ENCODE measurements at regions not wholly inside any gene's neighbourhood (a gene's known extent, or its start where the extent isn't known, plus 50 kb on each side); places are given as distances from the start of the nearest gene placed in this dataset.

GRCh38 chr17:73722165-73722564 is 77.9 kb upstream of the SDK2 start (continued):
- TF ChIP-seq SFPQ (IDR thresholded peaks at IDR 0.05; ENCODE audit: low read depth, low read length) (no peak), PYGO2 (tag; IDR thresholded peaks at IDR 0.05) (no peak), ZNF436 (CRISPR knock-in tag; IDR thresholded peaks at IDR 0.05) (no peak), ZKSCAN8 (CRISPR knock-in tag; IDR thresholded peaks at IDR 0.05) (no peak), XRCC3 (IDR thresholded peaks at IDR 0.05) (no peak), ETS1 (conservative IDR thresholded peaks at IDR 0.05; ENCODE audit: control insufficient read depth, low read depth, low read length) (no peak)

- FAIRE-seq (no peak), ATAC-seq (no peak), DNase-seq (ENCODE audit: extremely low read depth in 1 of 4, low spot score in 3 of 4) (no peak)
- TF ChIP-seq TFE3 (CRISPR knock-in tag; IDR thresholded peaks at IDR 0.05) = peak; percentile 86
- TF ChIP-seq FOXK1 (CRISPR knock-in tag; IDR thresholded peaks at IDR 0.05; ENCODE audit: borderline replicate concordance) = no peak
- H3K9ac ChIP-seq (ENCODE audit: insufficient read depth in 1 of 2, low read depth in 2 of 2, low read length in 2 of 2) = no peak overlapping the region
- H2AFZ ChIP-seq (ENCODE audit: low read depth, low read length) = no peak overlapping the region
- H3K4me2 ChIP-seq (ENCODE audit: insufficient read depth, low read length) = no peak overlapping the region
- H3K9me3 ChIP-seq (replicated peaks; ENCODE audit: control insufficient read depth, insufficient read depth, low read depth, low read length) = no peaks in the 10 kb centered on the region
- 0% methylated on average over 4 of the region's 4 CpGs for WGBS (ENCODE audit: insufficient coverage, low coverage, missing lambda C conversion rate)
- POLR2A ChIA-PET = no interaction called here
- intact Hi-C loops (cut with micrococcal nuclease) (no loop called here), in situ Hi-C loops (cut with MboI) (no loop called here)
- no peaks in the 10 kb centered on the region for H3K36me3 ChIP-seq (ENCODE audit: control insufficient read depth, insufficient read depth, low read length)
- CTCF ChIA-PET (ENCODE audit: low intra/inter-chr PET ratio) = no interaction called here
- no peaks in the 10 kb centered on the region for H3K9me1 ChIP-seq (ENCODE audit: control insufficient read depth, insufficient read depth, low read length)
- H3K27ac ChIP-seq (ENCODE audit: extremely low read depth, low read depth, low read length) = no peak overlapping the region
- H3K4me3 ChIP-seq = no peak overlapping the region
- no peaks in the 10 kb centered on the region for H4K20me1 ChIP-seq (replicated peaks; ENCODE audit: control insufficient read depth, insufficient read depth, low read length)
- peaks cover 0 to 3% of the 10 kb centered on the region in 2 experiments; a peak in 1 of 5 replicates for H3K4me1 ChIP-seq (replicated peaks in 1 of 2; ENCODE audit: control insufficient read depth in 2 of 2, insufficient read depth in 2 of 2, low read length in 2 of 2)
- BruUV-seq (replicated peaks) = no TSS peak
- H3K79me2 ChIP-seq (ENCODE audit: control insufficient read depth, insufficient read depth, low read length) = no peaks in the 10 kb centered on the region
- H3K27me3 ChIP-seq (ENCODE audit: control insufficient read depth in 2 of 2, insufficient read depth in 2 of 2, low read length in 2 of 2) = peaks cover 5 to 37% of the 10 kb centered on the region in 2 experiments; a peak in 4 of 5 replicates
Measured at GRCh38 chr17:73723317-73723716, 79.1 kb upstream of the SDK2 start.
